ENCODE measurements at regions not wholly inside any gene's neighbourhood (a gene's known extent, or its start where the extent isn't known, plus 50 kb on each side); places are given as distances from the start of the nearest gene placed in this dataset.

DNA sequence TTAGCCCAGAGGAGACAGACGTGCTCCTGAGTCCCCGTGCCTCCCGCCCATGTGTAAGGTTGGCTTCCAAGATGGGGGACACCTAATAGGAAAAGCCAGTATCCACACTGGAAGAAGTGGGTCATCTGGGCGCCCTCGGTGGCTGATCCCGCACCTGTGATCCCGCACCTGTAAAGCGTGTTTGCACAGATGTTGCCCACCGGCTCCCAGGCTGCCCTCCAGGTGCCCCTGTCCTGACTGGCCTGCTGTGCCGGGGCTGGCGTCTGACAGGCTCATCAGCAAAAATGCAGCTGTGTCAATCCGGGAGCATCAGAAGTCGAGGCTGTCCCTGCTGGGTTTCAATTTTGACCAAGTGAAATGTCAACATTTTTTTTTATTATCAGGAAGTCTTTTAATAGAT lies 88.5 kb downstream of the IRX1 start:
- peaks cover 4% of the 10 kb centered on the region; the same call in 1 of the 2 replicates for H3K36me3 Mint-ChIP-seq (ENCODE audit: low read depth)
- TF ChIP-seq, protein P1, sequence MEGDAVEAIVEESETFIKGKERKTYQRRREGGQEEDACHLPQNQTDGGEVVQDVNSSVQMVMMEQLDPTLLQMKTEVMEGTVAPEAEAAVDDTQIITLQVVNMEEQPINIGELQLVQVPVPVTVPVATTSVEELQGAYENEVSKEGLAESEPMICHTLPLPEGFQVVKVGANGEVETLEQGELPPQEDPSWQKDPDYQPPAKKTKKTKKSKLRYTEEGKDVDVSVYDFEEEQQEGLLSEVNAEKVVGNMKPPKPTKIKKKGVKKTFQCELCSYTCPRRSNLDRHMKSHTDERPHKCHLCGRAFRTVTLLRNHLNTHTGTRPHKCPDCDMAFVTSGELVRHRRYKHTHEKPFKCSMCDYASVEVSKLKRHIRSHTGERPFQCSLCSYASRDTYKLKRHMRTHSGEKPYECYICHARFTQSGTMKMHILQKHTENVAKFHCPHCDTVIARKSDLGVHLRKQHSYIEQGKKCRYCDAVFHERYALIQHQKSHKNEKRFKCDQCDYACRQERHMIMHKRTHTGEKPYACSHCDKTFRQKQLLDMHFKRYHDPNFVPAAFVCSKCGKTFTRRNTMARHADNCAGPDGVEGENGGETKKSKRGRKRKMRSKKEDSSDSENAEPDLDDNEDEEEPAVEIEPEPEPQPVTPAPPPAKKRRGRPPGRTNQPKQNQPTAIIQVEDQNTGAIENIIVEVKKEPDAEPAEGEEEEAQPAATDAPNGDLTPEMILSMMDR (IDR thresholded peaks at IDR 0.05): no peak
- no peaks in the 10 kb centered on the region for H3K4me1 Mint-ChIP-seq (ENCODE audit: low read depth)
- H3K27me3 Mint-ChIP-seq (ENCODE audit: insufficient read depth): no peaks in the 10 kb centered on the region
- no peak overlapping the region for H3K27ac Mint-ChIP-seq
- no peak for DNase-seq
- H3K9me3 Mint-ChIP-seq: peaks cover 50% of the 10 kb centered on the region
- no peak overlapping the region for H3K4me3 Mint-ChIP-seq

DNA sequence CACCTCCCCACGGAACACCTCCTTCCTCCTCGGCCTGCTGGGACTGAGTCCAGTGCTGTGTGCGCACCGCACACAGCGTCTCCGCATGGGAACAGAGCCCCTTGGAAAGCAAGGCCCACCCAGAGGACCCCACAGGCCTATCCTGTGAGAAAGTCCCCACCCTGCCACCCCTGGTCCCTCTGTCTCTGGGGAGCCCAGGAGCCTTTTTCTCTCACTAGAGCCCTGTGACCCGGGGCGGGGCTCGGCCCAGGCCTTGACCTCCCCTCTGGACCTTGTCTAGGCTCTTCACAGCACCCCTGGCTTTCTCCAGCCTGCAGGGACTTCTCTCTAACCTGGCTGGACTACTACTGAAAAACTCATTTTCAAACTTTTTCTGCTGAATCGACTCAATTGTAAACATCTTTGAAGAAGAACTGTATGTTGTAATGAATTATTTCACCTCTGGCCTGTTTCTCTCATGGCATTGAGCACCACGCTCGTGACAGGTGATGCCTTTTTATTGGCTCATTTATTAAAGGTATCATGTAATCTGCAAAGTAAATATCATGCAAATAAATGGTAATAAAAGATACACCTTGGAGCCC lies 89.2 kb downstream of the IRX1 start:
- H3K36me3 Mint-ChIP-seq (ENCODE audit: low read depth): peaks cover 4% of the 10 kb centered on the region; the same call in 1 of the 2 replicates
- no peak overlapping the region for H3K27ac Mint-ChIP-seq
- H3K4me1 Mint-ChIP-seq (ENCODE audit: low read depth): no peaks in the 10 kb centered on the region
- H3K4me3 Mint-ChIP-seq: no peak overlapping the region
- no peaks in the 10 kb centered on the region for H3K27me3 Mint-ChIP-seq (ENCODE audit: insufficient read depth)
- TF ChIP-seq, protein P1 (IDR thresholded peaks at IDR 0.05): no peak
- DNase-seq: no peak
- peaks cover 49% of the 10 kb centered on the region for H3K9me3 Mint-ChIP-seq

DNA sequence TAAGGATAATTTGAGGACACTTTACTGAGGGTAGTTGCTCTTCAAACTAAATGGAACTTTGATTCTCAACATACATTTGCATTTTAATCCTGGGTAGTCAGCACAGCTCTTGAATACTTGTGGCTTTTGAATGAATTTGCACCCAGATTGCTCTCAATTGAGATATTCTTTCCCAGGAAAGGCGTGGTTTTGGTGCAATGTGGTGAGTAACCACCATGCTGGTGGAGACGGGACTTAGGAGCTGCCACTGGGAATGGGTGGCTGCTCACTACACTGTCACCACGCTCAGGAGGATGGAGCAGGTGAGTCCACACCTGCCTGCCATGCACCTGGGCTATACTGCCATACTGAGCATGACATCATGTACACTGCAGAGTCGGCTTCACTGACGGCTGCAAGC lies 99.2 kb downstream of the IRX1 start:
- Mint-ChIP-seq H3K36me3 (ENCODE audit: low read depth) (no peaks in the 10 kb centered on the region), H3K27ac (no peak overlapping the region), H3K4me3 (no peak overlapping the region), H3K4me1 (ENCODE audit: low read depth) (no peaks in the 10 kb centered on the region), H3K27me3 (ENCODE audit: insufficient read depth) (peaks cover 3% of the 10 kb centered on the region; the same call in 1 of the 2 replicates), H3K9me3 (peaks cover 60% of the 10 kb centered on the region)
- TF ChIP-seq, protein P1 (IDR thresholded peaks at IDR 0.05): no peak
- no peak for DNase-seq

- DNase-seq: no peak
- Mint-ChIP-seq H3K4me3 (no peak overlapping the region), H3K4me1 (ENCODE audit: low read depth) (no peaks in the 10 kb centered on the region), H3K36me3 (ENCODE audit: low read depth) (no peaks in the 10 kb centered on the region), H3K9me3 (peaks cover 56% of the 10 kb centered on the region), H3K27ac (no peak overlapping the region), H3K27me3 (ENCODE audit: insufficient read depth) (peaks cover 3% of the 10 kb centered on the region; the same call in 1 of the 2 replicates)
- TF ChIP-seq, protein P1 (IDR thresholded peaks at IDR 0.05): no peak
These were observed 100.2 kb downstream of the IRX1 start for GRCh38 chr5:3695818-3696217.

- Mint-ChIP-seq H3K27me3 (ENCODE audit: insufficient read depth) (peaks cover 3% of the 10 kb centered on the region; the same call in 1 of the 2 replicates), H3K4me1 (ENCODE audit: low read depth) (no peaks in the 10 kb centered on the region), H3K9me3 (peaks cover 55% of the 10 kb centered on the region), H3K36me3 (ENCODE audit: low read depth) (no peaks in the 10 kb centered on the region), H3K4me3 (no peak overlapping the region), H3K27ac (no peak overlapping the region)
- no peak for DNase-seq
- TF ChIP-seq, protein P1 (IDR thresholded peaks at IDR 0.05): no peak
These were observed 102.8 kb downstream of the IRX1 start for GRCh38 chr5:3698412-3698811.
